D721Med (cell line): ENCODE measurements at regions not wholly inside any gene's neighbourhood (a gene's known extent, or its start where the extent isn't known, plus 50 kb on each side); places are given as distances from the start of the nearest gene placed in this dataset.
"Not testable (repeated sequence)": the region's sequence is repeated elsewhere in the genome, so short reads cannot be mapped to it uniquely, and the experiment has no call there.

Source experiments
- DNase-seq: peaks from one replicate; pipeline ENCODE4 v3.0.0; 2011; ENCODE audit warnings: low spot score; ENCODE audit not compliant: insufficient read length
- FAIRE-seq: peaks from 2 replicates; lab custom pipeline; 2011; peaks lifted over from hg19 to GRCh38; lab: Jason Lieb, UNC
- CTCF ChIP-seq: IDR thresholded peaks from 2 replicates; pipeline ENCODE4 v1.5.1; 2012; ENCODE audit warnings: mild to moderate bottlenecking, control low read depth; ENCODE audit not compliant: insufficient read depth; ENCODE audit errors: missing control alignments

DNA sequence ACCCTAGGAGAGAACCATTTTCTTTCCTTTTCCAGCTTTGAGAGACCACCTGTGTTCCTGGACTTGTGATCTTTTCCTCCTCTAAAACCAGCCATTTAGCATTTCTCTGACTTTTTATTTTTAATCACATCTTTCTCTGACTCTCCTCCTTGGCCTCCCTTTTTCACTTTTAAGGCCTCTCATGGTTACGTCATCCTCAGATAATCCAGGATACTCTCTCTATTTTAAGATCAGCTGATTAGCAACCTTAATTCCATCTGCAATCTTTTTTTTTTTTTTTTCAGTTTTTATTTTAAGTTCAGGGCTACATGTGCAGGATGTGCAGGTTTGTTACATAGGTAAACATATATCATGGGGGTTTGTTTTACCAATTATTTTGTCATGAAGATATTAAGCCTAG, 54.0 kb downstream of the RFPL4B start:
- DNase-seq: no peak
- FAIRE-seq: no peak
- no peak for TF ChIP-seq CTCF

DNA sequence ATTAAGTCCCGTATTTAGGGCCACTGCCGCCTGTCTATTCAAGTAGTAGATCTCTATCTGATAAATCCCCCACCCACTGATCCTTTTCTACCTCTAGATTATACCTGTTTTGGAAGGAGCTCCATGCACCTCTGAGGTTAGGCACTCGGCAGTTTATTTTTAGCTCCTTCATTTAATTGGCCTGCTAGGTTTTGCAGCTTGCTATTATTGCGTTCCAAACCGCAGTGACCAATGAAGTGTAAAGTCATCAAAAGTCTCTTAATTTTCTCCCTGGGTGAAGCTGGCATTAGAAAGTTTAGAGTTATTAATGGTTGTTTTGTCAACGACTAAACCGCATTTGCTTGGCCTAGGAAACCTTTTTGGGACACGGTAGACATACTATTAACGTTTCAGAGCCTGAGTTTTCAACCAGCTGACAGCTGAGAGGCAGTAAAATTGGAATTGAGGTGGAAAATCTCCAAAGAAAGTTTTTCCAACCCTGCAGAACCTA, 60.0 kb downstream of the RFPL4B start:
- DNase-seq: no peak
- FAIRE-seq: no peak
- TF ChIP-seq CTCF: no peak

- no peak for FAIRE-seq
These were observed 61.4 kb downstream of the RFPL4B start for GRCh38 chr6:112408522-112408921.

DNA sequence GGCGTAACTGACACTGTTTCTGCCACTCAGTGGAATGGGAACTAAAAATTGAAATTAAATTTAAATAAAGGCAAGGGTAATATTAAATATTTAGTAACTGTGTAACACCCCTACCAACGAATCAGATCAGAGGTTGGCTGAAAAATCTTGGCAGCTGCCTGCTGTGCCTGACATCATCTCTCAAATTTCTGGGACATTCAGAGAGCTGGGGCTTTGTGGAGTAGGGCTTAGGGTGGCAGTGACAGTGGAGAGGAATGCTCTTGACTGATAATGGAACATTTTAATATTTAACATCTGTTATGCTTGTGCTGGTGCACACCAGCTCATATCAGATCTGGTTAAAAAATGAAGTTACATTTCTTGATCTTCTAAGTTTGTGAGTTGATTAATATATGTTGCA, 62.2 kb downstream of the RFPL4B start:
- DNase-seq (no peak), FAIRE-seq (no peak)
- TF ChIP-seq CTCF: no peak

More at GRCh38 chr6:112408522-112408921, 61.4 kb downstream of the RFPL4B start:
- no peak for DNase-seq
- no peak for TF ChIP-seq CTCF

DNA sequence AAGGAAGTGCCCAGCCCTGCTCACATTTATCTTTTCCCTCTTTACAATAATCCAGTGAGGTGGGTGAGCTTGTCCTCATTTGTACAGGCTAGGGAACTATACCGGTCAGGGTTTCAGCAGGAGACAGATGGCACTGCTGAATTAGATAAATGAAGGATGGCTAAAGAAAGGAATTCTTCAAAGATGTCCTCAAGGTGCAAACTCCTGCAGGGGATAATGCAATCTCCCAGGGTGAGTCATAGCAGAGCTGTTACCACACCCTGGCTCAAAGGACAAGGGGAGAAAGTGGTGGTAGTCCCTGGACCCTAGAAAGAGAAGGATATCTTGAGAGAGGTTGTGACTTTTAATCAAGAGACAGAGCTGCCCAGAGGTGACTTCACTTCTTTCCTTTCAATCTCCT, 66.7 kb downstream of the RFPL4B start:
- TF ChIP-seq CTCF: no peak
- no peak for FAIRE-seq
- no peak for DNase-seq

DNA sequence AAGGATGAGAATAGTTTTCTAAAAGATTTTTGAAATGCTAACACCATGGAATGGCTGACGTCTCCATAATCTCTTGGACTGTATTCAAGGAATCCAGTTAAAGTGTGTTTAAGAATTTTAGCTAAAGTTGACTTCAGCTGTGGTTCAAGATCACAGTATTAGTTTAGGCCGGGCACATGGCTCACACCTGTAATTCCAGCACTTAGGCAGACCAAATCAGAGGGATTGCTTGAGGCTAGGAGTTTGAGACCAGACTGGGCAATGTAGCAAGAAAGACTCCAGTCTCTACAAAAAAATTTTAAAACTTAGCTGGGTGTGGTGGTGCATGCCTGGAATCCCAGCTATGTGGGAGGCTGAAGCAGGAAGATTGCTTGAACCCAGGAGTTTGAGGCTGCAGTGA, 68.2 kb downstream of the RFPL4B start:
- DNase-seq: no peak
- no peak for FAIRE-seq
- TF ChIP-seq CTCF: no peak

GRCh38 chr6:112416866-112417265, 69.7 kb downstream of the RFPL4B start:
- no peak for TF ChIP-seq CTCF
- FAIRE-seq (no peak), DNase-seq (no peak)

DNA sequence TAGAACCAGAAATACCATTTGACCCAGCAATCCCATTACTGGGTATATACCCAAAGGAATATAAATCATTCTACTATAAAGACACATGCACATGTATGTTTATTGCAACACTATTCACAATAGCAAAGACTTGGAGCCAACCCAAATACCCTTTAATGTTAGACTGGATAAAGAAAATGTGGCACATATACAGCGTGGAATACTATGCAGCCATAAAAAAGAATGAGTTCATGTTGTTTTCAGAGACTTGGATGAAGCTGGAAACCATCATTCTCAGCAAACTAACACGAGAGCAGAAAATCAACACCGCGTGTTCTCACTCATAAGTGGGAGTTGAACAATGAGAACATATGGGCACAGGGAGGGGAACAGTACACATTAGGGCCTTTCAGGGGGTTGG, 79.9 kb downstream of the RFPL4B start:
- FAIRE-seq, DNase-seq: not testable (repeated sequence)
